ENCODE measurements at regions not wholly inside any gene's neighbourhood (a gene's known extent, or its start where the extent isn't known, plus 50 kb on each side); places are given as distances from the start of the nearest gene placed in this dataset.

- no peak for DNase-seq (ENCODE audit: low spot score)
These were observed 739.6 kb upstream of the TBX3 start for GRCh38 chr12:115423546-115423987.

- DNase-seq (ENCODE audit: low spot score): no peak
These were observed 739.0 kb upstream of the TBX3 start for GRCh38 chr12:115422845-115423545.

- DNase-seq (ENCODE audit: low spot score): no peak
These were observed 738.1 kb upstream of the TBX3 start for GRCh38 chr12:115421796-115422709.

GRCh38 chr12:115421350-115421749 lies 737.4 kb upstream of the TBX3 start:
- no peak for DNase-seq (ENCODE audit: low spot score)

- DNase-seq (ENCODE audit: low spot score): no peak
These were observed 735.2 kb upstream of the TBX3 start for GRCh38 chr12:115419145-115419646.

GRCh38 chr12:115417610-115418009 lies 733.6 kb upstream of the TBX3 start:
- no peak for DNase-seq (ENCODE audit: low spot score)

GRCh38 chr12:115416869-115417268 lies 732.9 kb upstream of the TBX3 start:
- DNase-seq (ENCODE audit: low spot score): no peak

- no peak for DNase-seq (ENCODE audit: low spot score)
These were observed 729.7 kb upstream of the TBX3 start for GRCh38 chr12:115413626-115414025.

- no peak for DNase-seq (ENCODE audit: low spot score)
These were observed 728.9 kb upstream of the TBX3 start for GRCh38 chr12:115412831-115413230.

GRCh38 chr12:115411121-115411520 lies 727.1 kb upstream of the TBX3 start:
- no peak for DNase-seq (ENCODE audit: low spot score)

GRCh38 chr12:115408642-115409041 lies 724.7 kb upstream of the TBX3 start:
- no peak for DNase-seq (ENCODE audit: low spot score)

GRCh38 chr12:115407723-115408122 lies 723.7 kb upstream of the TBX3 start:
- DNase-seq (ENCODE audit: low spot score): no peak

- DNase-seq (ENCODE audit: low spot score): no peak
These were observed 723.1 kb upstream of the TBX3 start for GRCh38 chr12:115407036-115407435.

GRCh38 chr12:115405471-115405860 lies 721.5 kb upstream of the TBX3 start:
- DNase-seq (ENCODE audit: low spot score): no peak

GRCh38 chr12:115404761-115405470 lies 720.9 kb upstream of the TBX3 start:
- no peak for DNase-seq (ENCODE audit: low spot score)

GRCh38 chr12:115403689-115404088 lies 719.7 kb upstream of the TBX3 start:
- no peak for DNase-seq (ENCODE audit: low spot score)

- no peak for DNase-seq (ENCODE audit: low spot score)
These were observed 719.3 kb upstream of the TBX3 start for GRCh38 chr12:115403253-115403652.

GRCh38 chr12:115402443-115403180 lies 718.6 kb upstream of the TBX3 start:
- DNase-seq (ENCODE audit: low spot score): no peak

GRCh38 chr12:115401761-115402160 lies 717.8 kb upstream of the TBX3 start:
- no peak for DNase-seq (ENCODE audit: low spot score)

GRCh38 chr12:115400011-115400410 lies 716.0 kb upstream of the TBX3 start:
- no peak for DNase-seq (ENCODE audit: low spot score)

GRCh38 chr12:115398311-115398781 lies 714.4 kb upstream of the TBX3 start:
- DNase-seq (ENCODE audit: low spot score): no peak

GRCh38 chr12:115396567-115396966 lies 712.6 kb upstream of the TBX3 start:
- no peak for DNase-seq (ENCODE audit: low spot score)
